ENCODE measurements at regions not wholly inside any gene's neighbourhood (a gene's known extent, or its start where the extent isn't known, plus 50 kb on each side); places are given as distances from the start of the nearest gene placed in this dataset.

GRCh38 chr5:104130320-104130719 lies 567.7 kb upstream of the NUDT12 start:
- H3K36me3 ChIP-seq (ENCODE audit: insufficient read depth, low read length), result no peaks in the 10 kb centered on the region
- H2AFZ ChIP-seq (ENCODE audit: low read depth, low read length), result no peak overlapping the region
- H3K4me1 Mint-ChIP-seq (ENCODE audit: low read depth, unreplicated experiment), result no peaks in the 10 kb centered on the region
- H3K9me3 Mint-ChIP-seq (ENCODE audit: unreplicated experiment), result no peaks in the 10 kb centered on the region
- H3K27me3 Mint-ChIP-seq (ENCODE audit: low read depth, unreplicated experiment), result no peaks in the 10 kb centered on the region
- no peaks in the 10 kb centered on the region for H4K20me1 ChIP-seq (ENCODE audit: insufficient read depth, low read length)
- H3K4me2 ChIP-seq (ENCODE audit: low read length), result no peak overlapping the region
- no peak overlapping the region for H3K27ac ChIP-seq (ENCODE audit: low read depth, low read length)
- H3K27me3 ChIP-seq (ENCODE audit: insufficient read depth, low read length), result no peaks in the 10 kb centered on the region
- no peaks in the 10 kb centered on the region for H3K36me3 Mint-ChIP-seq (ENCODE audit: low read depth, unreplicated experiment)
- FAIRE-seq (no peak), DNase-seq (ENCODE audit: low read depth) (no peak)
- H3K4me1 ChIP-seq (ENCODE audit: insufficient read depth, low read length), result no peaks in the 10 kb centered on the region
- H3K9me3 ChIP-seq (ENCODE audit: insufficient read depth, low read depth, low read length), result no peaks in the 10 kb centered on the region
- no peak overlapping the region for H3K9ac ChIP-seq (ENCODE audit: low read length)
- H3K4me3 Mint-ChIP-seq (ENCODE audit: unreplicated experiment), result no peak overlapping the region
- no peak overlapping the region for H3K27ac Mint-ChIP-seq (ENCODE audit: unreplicated experiment)
- no peaks in the 10 kb centered on the region for H3K79me2 ChIP-seq (ENCODE audit: insufficient read depth, low read length)
- no peak overlapping the region for H3K4me3 ChIP-seq (ENCODE audit: insufficient read depth, low read depth, low read length)
- TF ChIP-seq CTCF (IDR thresholded peaks at IDR 0.05; ENCODE audit: insufficient read depth, low read depth, low read length), result no peak
- TF ChIP-seq EZH2 (IDR thresholded peaks at IDR 0.05; ENCODE audit: insufficient read depth, low read length), result no peak

- Histone ChIP-seq H3K36me3 (ENCODE audit: insufficient read depth, low read length) (no peaks in the 10 kb centered on the region), H3K4me1 (ENCODE audit: insufficient read depth, low read length) (no peaks in the 10 kb centered on the region), H3K9me3 (ENCODE audit: insufficient read depth, low read depth, low read length) (no peaks in the 10 kb centered on the region), H3K4me3 (ENCODE audit: insufficient read depth, low read depth, low read length) (no peak overlapping the region), H3K27ac (ENCODE audit: low read depth, low read length) (no peak overlapping the region), H3K27me3 (ENCODE audit: insufficient read depth, low read length) (no peaks in the 10 kb centered on the region), H4K20me1 (ENCODE audit: insufficient read depth, low read length) (no peaks in the 10 kb centered on the region), H3K9ac (ENCODE audit: low read length) (no peak overlapping the region), H2AFZ (ENCODE audit: low read depth, low read length) (no peak overlapping the region), H3K4me2 (ENCODE audit: low read length) (no peak overlapping the region), H3K79me2 (ENCODE audit: insufficient read depth, low read length) (no peaks in the 10 kb centered on the region)
- Mint-ChIP-seq H3K27me3 (ENCODE audit: low read depth, unreplicated experiment) (no peaks in the 10 kb centered on the region), H3K36me3 (ENCODE audit: low read depth, unreplicated experiment) (no peaks in the 10 kb centered on the region), H3K9me3 (ENCODE audit: unreplicated experiment) (no peaks in the 10 kb centered on the region), H3K4me1 (ENCODE audit: low read depth, unreplicated experiment) (no peaks in the 10 kb centered on the region), H3K4me3 (ENCODE audit: unreplicated experiment) (no peak overlapping the region), H3K27ac (ENCODE audit: unreplicated experiment) (no peak overlapping the region)
- TF ChIP-seq EZH2 (IDR thresholded peaks at IDR 0.05; ENCODE audit: insufficient read depth, low read length), result no peak
- TF ChIP-seq CTCF (IDR thresholded peaks at IDR 0.05; ENCODE audit: insufficient read depth, low read depth, low read length), result no peak
- DNase-seq (ENCODE audit: low read depth) (no peak), FAIRE-seq (no peak)
Measured at GRCh38 chr5:104128348-104128747, 565.8 kb upstream of the NUDT12 start.

- H3K4me1 ChIP-seq (ENCODE audit: insufficient read depth, low read length), result no peaks in the 10 kb centered on the region
- H3K4me2 ChIP-seq (ENCODE audit: low read length), result no peak overlapping the region
- no peak overlapping the region for H3K9ac ChIP-seq (ENCODE audit: low read length)
- no peak for DNase-seq (ENCODE audit: low read depth)
- no peak for FAIRE-seq
- no peaks in the 10 kb centered on the region for H3K9me3 Mint-ChIP-seq (ENCODE audit: unreplicated experiment)
- H4K20me1 ChIP-seq (ENCODE audit: insufficient read depth, low read length), result no peaks in the 10 kb centered on the region
- no peaks in the 10 kb centered on the region for H3K27me3 ChIP-seq (ENCODE audit: insufficient read depth, low read length)
- H3K36me3 Mint-ChIP-seq (ENCODE audit: low read depth, unreplicated experiment), result no peaks in the 10 kb centered on the region
- H2AFZ ChIP-seq (ENCODE audit: low read depth, low read length), result no peak overlapping the region
- H3K4me3 ChIP-seq (ENCODE audit: insufficient read depth, low read depth, low read length), result no peak overlapping the region
- no peaks in the 10 kb centered on the region for H3K4me1 Mint-ChIP-seq (ENCODE audit: low read depth, unreplicated experiment)
- no peaks in the 10 kb centered on the region for H3K36me3 ChIP-seq (ENCODE audit: insufficient read depth, low read length)
- TF ChIP-seq EZH2 (IDR thresholded peaks at IDR 0.05; ENCODE audit: insufficient read depth, low read length) (no peak), CTCF (IDR thresholded peaks at IDR 0.05; ENCODE audit: insufficient read depth, low read depth, low read length) (no peak)
- H3K4me3 Mint-ChIP-seq (ENCODE audit: unreplicated experiment), result no peak overlapping the region
- no peaks in the 10 kb centered on the region for H3K27me3 Mint-ChIP-seq (ENCODE audit: low read depth, unreplicated experiment)
- H3K79me2 ChIP-seq (ENCODE audit: insufficient read depth, low read length), result no peaks in the 10 kb centered on the region
- no peaks in the 10 kb centered on the region for H3K9me3 ChIP-seq (ENCODE audit: insufficient read depth, low read depth, low read length)
- no peak overlapping the region for H3K27ac ChIP-seq (ENCODE audit: low read depth, low read length)
- H3K27ac Mint-ChIP-seq (ENCODE audit: unreplicated experiment), result no peak overlapping the region
Measured at GRCh38 chr5:104126980-104127379, 564.4 kb upstream of the NUDT12 start.

All from astrocyte (in vitro differentiated cells and primary cell).